Right atrium auricular region (tissue), 2 donors: ENCODE measurements at regions not wholly inside any gene's neighbourhood (a gene's known extent, or its start where the extent isn't known, plus 50 kb on each side); places are given as distances from the start of the nearest gene placed in this dataset.

Experiments
- DNase-seq: peaks from one replicate; pipeline ENCODE4 v3.0.0-alpha.2; 2019; ENCODE audit warnings: low spot score
- H3K27ac ChIP-seq, 2 donors: fragments of 200-600 bp; sonication (generic); 1 replicate in 1 of 2; 2 replicates in 1 of 2; pipeline ENCODE4 v1.5.1; 2016 to 2019
- H3K27me3 ChIP-seq, 2 donors: fragments of 200-600 bp; sonication (generic); one replicate each; pipeline versions ENCODE4 v1.5.1 to v1.6.0; 2017 to 2019
- H3K36me3 ChIP-seq: fragments of 200-600 bp; sonication (generic); one replicate; pipeline ENCODE4 v1.5.1; 2016
- H3K4me1 ChIP-seq, 2 donors: fragments of 200-600 bp; sonication (generic); one replicate each; pipeline versions ENCODE4 v1.5.1 to v1.6.0; 2017 to 2019
- H3K4me3 ChIP-seq, 2 donors: fragments of 200-600 bp; sonication (generic); 1 replicate in 1 of 2; 2 replicates in 1 of 2; pipeline ENCODE4 v1.5.1; 2017 to 2019; ENCODE audit warnings: mild to moderate bottlenecking in 1 of 2, moderate library complexity in 1 of 2
- H3K9me3 ChIP-seq, 2 donors: fragments of 200-600 bp; sonication (generic); one replicate each; pipeline ENCODE4 v1.5.1; 2019
- CTCF ChIP-seq, 2 donors: fragments of 200-600 bp; sonication (generic); IDR thresholded peaks; one replicate each; pipeline ENCODE4 v1.5.1; 2019; ENCODE audit warnings: antibody characterized with exemption in 2 of 2

GRCh38 chr18:68548904-68549870 lies 165.7 kb downstream of the TMX3 start:
- no peak for TF ChIP-seq CTCF (IDR thresholded peaks at IDR 0.05)
- no peaks in the 10 kb centered on the region for H3K9me3 ChIP-seq
- H3K4me1 ChIP-seq = no peaks in the 10 kb centered on the region
- DNase-seq = no peak
- no peak overlapping the region for H3K4me3 ChIP-seq
- H3K27me3 ChIP-seq = no peaks in the 10 kb centered on the region
- no peaks in the 10 kb centered on the region for H3K36me3 ChIP-seq
- no peak overlapping the region for H3K27ac ChIP-seq

GRCh38 chr18:68543344-68543743 lies 171.6 kb downstream of the TMX3 start:
- Histone ChIP-seq H3K9me3 (no peaks in the 10 kb centered on the region), H3K4me3 (no peak overlapping the region), H3K27ac (no peak overlapping the region), H3K27me3 (no peaks in the 10 kb centered on the region), H3K4me1 (no peaks in the 10 kb centered on the region), H3K36me3 (no peaks in the 10 kb centered on the region)
- TF ChIP-seq CTCF (IDR thresholded peaks at IDR 0.05) = no peak
- no peak for DNase-seq

- Histone ChIP-seq H3K27me3 (no peaks in the 10 kb centered on the region), H3K36me3 (no peaks in the 10 kb centered on the region), H3K4me1 (no peaks in the 10 kb centered on the region), H3K4me3 (no peak overlapping the region), H3K9me3 (no peaks in the 10 kb centered on the region), H3K27ac (no peak overlapping the region)
- TF ChIP-seq CTCF (IDR thresholded peaks at IDR 0.05) = no peak
- no peak for DNase-seq
These were observed 172.1 kb downstream of the TMX3 start for GRCh38 chr18:68542846-68543245.

GRCh38 chr18:68533641-68534040 lies 181.3 kb downstream of the TMX3 start:
- DNase-seq = no peak
- TF ChIP-seq CTCF (IDR thresholded peaks at IDR 0.05) = no peak
- no peak overlapping the region for H3K27ac ChIP-seq

GRCh38 chr18:68532328-68532885 lies 182.5 kb downstream of the TMX3 start:
- TF ChIP-seq CTCF (IDR thresholded peaks at IDR 0.05) = no peak
- H3K9me3 ChIP-seq = no peaks in the 10 kb centered on the region
- no peak overlapping the region for H3K27ac ChIP-seq
- DNase-seq = no peak
- no peaks in the 10 kb centered on the region for H3K27me3 ChIP-seq
- H3K36me3 ChIP-seq = no peaks in the 10 kb centered on the region
- no peaks in the 10 kb centered on the region for H3K4me1 ChIP-seq
- no peak overlapping the region for H3K4me3 ChIP-seq

More at GRCh38 chr18:68533641-68534040, 181.3 kb downstream of the TMX3 start:
- no peak overlapping the region for H3K4me3 ChIP-seq
- no peaks in the 10 kb centered on the region for H3K9me3 ChIP-seq
- H3K36me3 ChIP-seq = no peaks in the 10 kb centered on the region
- H3K27me3 ChIP-seq = no peaks in the 10 kb centered on the region
- no peaks in the 10 kb centered on the region for H3K4me1 ChIP-seq
